Activated CD4-positive, alpha-beta T cell treated with anti-CD3 and anti-CD28 coated beads for 36 hours (primary cell): ENCODE measurements at regions not wholly inside any gene's neighbourhood (a gene's known extent, or its start where the extent isn't known, plus 50 kb on each side); places are given as distances from the start of the nearest gene placed in this dataset.
A peak's percentile ranks its signal among the peaks of the same experiment; 100 is the strongest.
"Not testable (repeated sequence)": the region's sequence is repeated elsewhere in the genome, so short reads cannot be mapped to it uniquely, and the experiment has no call there.

ENCODE experiments used
- ATAC-seq: fragments of 200-7000 bp; cut with Tn5 transposase; one replicate; pipeline ENCODE4 v1.10.0; 2021; ENCODE audit warnings: mild to moderate bottlenecking, moderate library complexity
- CTCF ChIA-PET: fragments of 350-600 bp; sonication (Branson Sonifier 250); formaldehyde crosslinking; loops from one replicate; lab custom pipeline; 2021; ENCODE audit warnings: antibody characterized with exemption; lab: Charles Lee
- POLR2A ChIA-PET: fragments of 350-600 bp; sonication (Branson Sonifier 250); formaldehyde crosslinking; loops from one replicate; lab custom pipeline; 2021; ENCODE audit warnings: antibody characterized with exemption, inconsistent platforms; lab: Charles Lee
- DNase-seq: peaks from one replicate; pipeline ENCODE4 v3.0.0-alpha.2; 2020
- H3K27ac Mint-ChIP-seq: one replicate; pipeline ENCODE4 v1.8.0; 2021; ENCODE audit warnings: mixed read lengths
- H3K27me3 Mint-ChIP-seq: one replicate; pipeline ENCODE4 v1.8.0; 2021; ENCODE audit warnings: mixed read lengths
- H3K36me3 Mint-ChIP-seq: one replicate; pipeline ENCODE4 v1.8.0; 2021; ENCODE audit warnings: low read depth, mixed read lengths
- H3K4me1 Mint-ChIP-seq: one replicate; pipeline ENCODE4 v1.8.0; 2021; ENCODE audit warnings: mixed read lengths
- H3K4me3 Mint-ChIP-seq: one replicate; pipeline ENCODE4 v1.8.0; 2021; ENCODE audit warnings: mild to moderate bottlenecking, moderate library complexity, mixed read lengths
- H3K9me3 Mint-ChIP-seq: one replicate; pipeline ENCODE4 v1.8.0; 2021; ENCODE audit warnings: low read depth, mixed read lengths
- intact Hi-C, 2 experiments: fragments of 100-400 bp; cut with DNase I in 1 of 2; cut with micrococcal nuclease in 1 of 2; formaldehyde crosslinking; loops; one replicate each; pipeline versions ENCODE4 v1.14.2 to v1.15.1; 2022 to 2024; cut with DNase I, micrococcal nuclease

GRCh38 chrX:66110112-66110511 is 53.9 kb upstream of the HEPH start:
- DNase-seq: peak; percentile 16
- ChIA-PET POLR2A (no interaction called here), CTCF (interaction anchor here (0.6 to 1.3 kb wide), 7 partner anchors 12 to 530 kb away, joined by 3 to 5 read pairs (median 4); no protein-coding TSS in a partner anchor)
- no peaks in the 10 kb centered on the region for H3K27me3 Mint-ChIP-seq
- H3K27ac Mint-ChIP-seq: no peak overlapping the region
- ATAC-seq: no peak
- H3K9me3 Mint-ChIP-seq: peaks cover 4% of the 10 kb centered on the region
- H3K36me3 Mint-ChIP-seq: no peaks in the 10 kb centered on the region
- H3K4me1 Mint-ChIP-seq: no peaks in the 10 kb centered on the region
- intact Hi-C loops: loop anchor here (1.0 to 5.0 kb wide), 4 partner anchors 78 to 528 kb away; no protein-coding TSS in a partner anchor
- H3K4me3 Mint-ChIP-seq: no peak overlapping the region

- intact Hi-C loops, H3K4me3 Mint-ChIP-seq, H3K4me1 Mint-ChIP-seq, H3K9me3 Mint-ChIP-seq, H3K36me3 Mint-ChIP-seq, H3K27me3 Mint-ChIP-seq, H3K27ac Mint-ChIP-seq, ATAC-seq, POLR2A ChIA-PET: not testable (repeated sequence)
- peak; percentile 3 for DNase-seq
- CTCF ChIA-PET: interaction anchor here (0.6 kb wide), 2 partner anchors 64 to 90 kb away, joined by 3 to 5 read pairs; no protein-coding TSS in a partner anchor
Measured at GRCh38 chrX:66107860-66108259, 56.2 kb upstream of the HEPH start.

GRCh38 chrX:66102398-66102797 is 61.6 kb upstream of the HEPH start:
- DNase-seq, ATAC-seq, POLR2A ChIA-PET, intact Hi-C loops, H3K4me3 Mint-ChIP-seq, H3K9me3 Mint-ChIP-seq, H3K36me3 Mint-ChIP-seq, H3K27ac Mint-ChIP-seq, H3K4me1 Mint-ChIP-seq, H3K27me3 Mint-ChIP-seq: not testable (repeated sequence)
- CTCF ChIA-PET: interaction anchor here (1.2 kb wide), 1 partner anchor 12 kb away, joined by 3 read pairs; no protein-coding TSS in a partner anchor

GRCh38 chrX:66098162-66098561 is 58.3 kb upstream of the VSIG4 start:
- POLR2A ChIA-PET: no interaction called here
- no peaks in the 10 kb centered on the region for H3K9me3 Mint-ChIP-seq
- ATAC-seq (no peak), DNase-seq (no peak)
- no peaks in the 10 kb centered on the region for H3K27me3 Mint-ChIP-seq
- no peak overlapping the region for H3K4me3 Mint-ChIP-seq
- intact Hi-C loops: no loop called here
- no peaks in the 10 kb centered on the region for H3K4me1 Mint-ChIP-seq
- H3K27ac Mint-ChIP-seq: no peak overlapping the region
- no peaks in the 10 kb centered on the region for H3K36me3 Mint-ChIP-seq
- CTCF ChIA-PET: no interaction called here

- DNase-seq, H3K9me3 Mint-ChIP-seq, POLR2A ChIA-PET, H3K27me3 Mint-ChIP-seq, H3K36me3 Mint-ChIP-seq, H3K4me3 Mint-ChIP-seq, H3K4me1 Mint-ChIP-seq, H3K27ac Mint-ChIP-seq, ATAC-seq, intact Hi-C loops, CTCF ChIA-PET: not testable (repeated sequence)
Measured at GRCh38 chrX:66096987-66097386, 57.1 kb upstream of the VSIG4 start.

GRCh38 chrX:66090004-66090403 is 50.1 kb upstream of the VSIG4 start:
- POLR2A ChIA-PET, ATAC-seq, H3K27me3 Mint-ChIP-seq, H3K4me3 Mint-ChIP-seq, H3K4me1 Mint-ChIP-seq, DNase-seq, H3K27ac Mint-ChIP-seq, H3K36me3 Mint-ChIP-seq, H3K9me3 Mint-ChIP-seq, CTCF ChIA-PET, intact Hi-C loops: not testable (repeated sequence)
